HepG2 (cell line): ENCODE measurements at regions not wholly inside any gene's neighbourhood (a gene's known extent, or its start where the extent isn't known, plus 50 kb on each side); places are given as distances from the start of the nearest gene placed in this dataset.

Source experiments
- ATAC-seq: fragments of 200-7000 bp; cut with Tn5 transposase; 3 replicates; pipeline ENCODE4 v1.9.1; 2020; ENCODE audit warnings: mild to moderate bottlenecking, moderate library complexity
- BruUV-seq: library from RNA; stranded (reverse); fragments of 400-500 nt; replicated peaks from 2 replicates; lab custom pipeline; 2021; lab: Mats Ljungman, UMichigan
- CTCF ChIA-PET: fragments of 300-600 bp; formaldehyde crosslinking; extraction: SDS; loops from one replicate; lab custom pipeline; 2021; ENCODE audit warnings: low total read pairs, inconsistent platforms, low intra/inter-chr PET ratio; lab: Yijun Ruan, JAX
- POLR2A ChIA-PET: fragments of 350-600 bp; sonication (Branson Sonifier 250); formaldehyde crosslinking; loops from one replicate; lab custom pipeline; 2020; ENCODE audit warnings: antibody characterized with exemption, inconsistent platforms; lab: Yijun Ruan, JAX
- DNase-seq: peaks from one replicate; pipeline ENCODE4 v3.0.0-alpha.2; 2015; ENCODE audit warnings: low spot score
- FAIRE-seq: peaks from 3 replicates; lab custom pipeline; 2011; peaks lifted over from hg19 to GRCh38; lab: Jason Lieb, UNC
- H2AFZ ChIP-seq: one replicate; pipeline ENCODE4 v1.6.1; 2011; ENCODE audit warnings: low read length, inconsistent platforms
- H3K27ac ChIP-seq: fragments of 300-600 bp; 3 replicates; pipeline ENCODE4 v1.8.0; 2011; ENCODE audit warnings: mixed run types, mild to moderate bottlenecking, mixed read lengths, low read length, inconsistent platforms; ENCODE audit not compliant: insufficient read depth; ENCODE audit errors: extremely low read length
- H3K27me3 ChIP-seq, 2 experiments: fragments of 200-600 bp in 1 of 2; 2 replicates in 1 of 2; 3 replicates in 1 of 2; pipeline versions ENCODE4 v1.6.0 to v1.8.0; 2011; ENCODE audit warnings: low read length in 2 of 2, mild to moderate bottlenecking in 2 of 2, moderate library complexity in 2 of 2, inconsistent platforms in 1 of 2; ENCODE audit not compliant: insufficient read depth in 2 of 2, control insufficient read depth in 1 of 2
- H3K36me3 ChIP-seq, 2 experiments: fragments of 200-600 bp in 1 of 2; replicated peaks in 1 of 2; 2 replicates in 1 of 2; 3 replicates in 1 of 2; pipeline versions ENCODE4 v1.5.1 to v1.8.0; 2011; ENCODE audit warnings: low read length in 2 of 2, inconsistent platforms in 1 of 2; ENCODE audit not compliant: insufficient read depth in 2 of 2, control insufficient read depth in 1 of 2
- H3K4me1 ChIP-seq: 2 replicates; pipeline ENCODE4 v1.5.1; 2012; ENCODE audit warnings: low read length, inconsistent platforms; ENCODE audit not compliant: insufficient read depth
- H3K4me2 ChIP-seq: 2 replicates; pipeline ENCODE4 v1.6.0; 2011; ENCODE audit warnings: low read depth, low read length, inconsistent platforms
- H3K4me3 ChIP-seq, 3 experiments: fragments of 200-600 bp in 1 of 3; sonication (generic), shearing (Covaris generic) in 1 of 3; replicated peaks in 1 of 3; 2 replicates each; pipeline ENCODE4 v1.5.1; 2011 to 2016; ENCODE audit warnings: low read length in 3 of 3, inconsistent platforms in 2 of 3, low read depth in 2 of 3, mild to moderate bottlenecking in 2 of 3, control low read depth in 1 of 3, mixed read lengths in 1 of 3; ENCODE audit not compliant: insufficient read depth in 1 of 3
- H3K79me2 ChIP-seq: one replicate; pipeline ENCODE4 v1.6.1; 2011; ENCODE audit warnings: low read length, inconsistent platforms; ENCODE audit not compliant: insufficient read depth
- H3K9ac ChIP-seq: 2 replicates; pipeline ENCODE4 v1.6.0; 2011; ENCODE audit warnings: mild to moderate bottlenecking, low read depth, low read length, inconsistent platforms; ENCODE audit not compliant: insufficient read depth
- H3K9me3 ChIP-seq: 2 replicates; pipeline ENCODE4 v1.5.1; 2012; ENCODE audit warnings: mild to moderate bottlenecking, low read length
- H4K20me1 ChIP-seq: 2 replicates; pipeline ENCODE4 v1.6.0; 2011; ENCODE audit warnings: inconsistent platforms, mild to moderate bottlenecking, low read length, moderate library complexity; ENCODE audit not compliant: insufficient read depth
- ARID2 ChIP-seq: sonication (generic); formaldehyde crosslinking; IDR thresholded peaks from 2 replicates; pipeline ENCODE4 v1.8.1; 2022; ENCODE audit warnings: mild to moderate bottlenecking, missing genetic modification reagents, borderline replicate concordance
- ATF7-NPFF ChIP-seq: sonication (generic); formaldehyde crosslinking; IDR thresholded peaks from 2 replicates; pipeline ENCODE4 v1.8.1; 2023; ENCODE audit warnings: mild to moderate bottlenecking, low read depth, missing genetic modification reagents, moderate library complexity
- ELF1 ChIP-seq: sonication (generic); formaldehyde crosslinking; IDR thresholded peaks from 2 replicates; pipeline ENCODE4 v1.4.0; 2020; ENCODE audit warnings: missing genetic modification reagents
- HNRNPH1 ChIP-seq: fragments of 200-400 bp; formaldehyde crosslinking; optimal IDR thresholded peaks from 2 replicates; pipeline ENCODE3; 2017; ENCODE audit warnings: mild to moderate bottlenecking, low read depth, low read length
- KAT7 ChIP-seq: IDR thresholded peaks from 2 replicates; pipeline ENCODE4 v1.6.1; 2018; ENCODE audit warnings: borderline replicate concordance, missing compliant biosample characterization
- NFIC ChIP-seq: IDR thresholded peaks from 2 replicates; pipeline ENCODE4 v1.6.1; 2012; ENCODE audit warnings: mild to moderate bottlenecking, low read length, inconsistent platforms
- RBM39 ChIP-seq: fragments of 200-400 bp; formaldehyde crosslinking; IDR thresholded peaks from one replicate; pipeline ENCODE4 v1.6.1; 2018; ENCODE audit warnings: antibody characterized with exemption, mild to moderate bottlenecking, low read depth, low read length; ENCODE audit not compliant: poor library complexity, severe bottlenecking
- RXRB ChIP-seq: IDR thresholded peaks from 2 replicates; pipeline ENCODE4 v1.6.1; 2016; ENCODE audit warnings: borderline replicate concordance, missing genetic modification reagents, missing compliant biosample characterization
- SMAD9 ChIP-seq: sonication (generic); formaldehyde crosslinking; IDR thresholded peaks from 2 replicates; pipeline ENCODE4 v1.5.1; 2020; ENCODE audit warnings: mild to moderate bottlenecking, missing genetic modification reagents
- ZNF138 ChIP-seq: sonication (generic); formaldehyde crosslinking; IDR thresholded peaks from 2 replicates; pipeline ENCODE4 v1.5.0; 2020; ENCODE audit warnings: mild to moderate bottlenecking, low read depth, missing genetic modification reagents
- ZNF746 ChIP-seq: sonication (generic); formaldehyde crosslinking; IDR thresholded peaks from 2 replicates; pipeline ENCODE4 v1.8.0; 2022; ENCODE audit warnings: mild to moderate bottlenecking, missing genetic modification reagents
- WGBS: methylation state at CpG from one replicate; pipeline ENCODE4 v1.1.6; 2017; ENCODE audit warnings: low lambda C conversion rate; 5-methylcytosine and 5-hydroxymethylcytosine counted together
- in situ Hi-C: cut with HindIII; loops from 2 replicates; pipeline ENCODE4 v1.10.0; 2017; ENCODE audit warnings: low pct_unique_long_range_greater_than_20kb; ENCODE audit not compliant: extremely low pct_ligation_motif_present
- intact Hi-C: fragments of 100-400 bp; cut with micrococcal nuclease; formaldehyde crosslinking; loops from one replicate; pipeline ENCODE4 v1.10.0; 2022; ENCODE audit not compliant: unreplicated experiment
- TF ChIP-seq, protein P1 (sequence below): sonication (generic); formaldehyde crosslinking; IDR thresholded peaks from 2 replicates; pipeline ENCODE4 v1.4.0; 2020; ENCODE audit warnings: missing genetic modification reagents
- TF ChIP-seq, protein P2 (sequence below): sonication (generic); formaldehyde crosslinking; IDR thresholded peaks from 2 replicates; pipeline ENCODE4 v1.8.0; 2022; ENCODE audit warnings: missing genetic modification reagents, mild to moderate bottlenecking, inconsistent platforms, borderline replicate concordance
- TF ChIP-seq, protein P3 (sequence below): sonication (generic); formaldehyde crosslinking; IDR thresholded peaks from 2 replicates; pipeline ENCODE4 v1.4.0; 2020; ENCODE audit warnings: missing genetic modification reagents, borderline replicate concordance

DNA sequence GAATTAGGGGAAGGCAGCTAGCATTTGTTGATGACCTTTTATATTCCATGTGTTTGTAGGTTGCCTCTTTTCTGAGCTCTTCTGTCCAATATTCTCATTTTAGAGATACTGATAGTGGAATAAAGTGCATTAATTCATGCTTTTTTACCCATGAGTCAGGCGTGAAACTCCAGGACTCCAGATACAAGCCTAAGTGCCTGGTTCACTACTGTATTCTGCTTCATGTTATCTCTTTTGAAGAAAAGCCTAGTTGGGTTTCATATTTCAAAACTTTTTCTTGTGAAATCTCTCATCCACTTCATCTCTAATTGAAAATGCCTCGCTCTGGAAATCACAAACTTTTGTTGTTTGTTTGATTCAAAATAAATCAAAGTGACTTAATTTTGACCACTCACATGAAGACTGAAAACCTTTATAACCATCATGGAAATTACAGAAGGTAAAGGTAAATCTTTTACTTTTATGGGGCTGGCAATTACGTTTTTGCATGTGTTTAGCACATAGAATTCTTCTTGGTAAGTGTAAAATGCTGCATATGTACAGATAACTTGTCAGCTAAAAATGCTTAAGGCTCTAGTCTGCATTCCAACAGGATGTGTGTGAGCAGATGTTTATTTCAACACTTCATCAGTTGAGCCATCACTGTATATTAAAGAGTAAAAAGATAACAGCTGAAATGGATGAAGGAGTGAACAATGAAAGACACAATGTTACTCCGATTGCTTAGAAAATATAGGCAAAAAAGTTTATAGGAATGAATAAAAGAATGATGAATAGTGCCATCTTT lies 961.8 kb upstream of the CELF2 start:
- intact Hi-C loops = no loop called here
- no peaks in the 10 kb centered on the region for H3K27me3 ChIP-seq
- H3K9me3 ChIP-seq = peaks cover 95% of the 10 kb centered on the region
- ATAC-seq (no peak), FAIRE-seq (no peak), DNase-seq (no peak)
- CTCF ChIA-PET = no interaction called here
- H3K79me2 ChIP-seq = no peaks in the 10 kb centered on the region
- H4K20me1 ChIP-seq = no peaks in the 10 kb centered on the region
- WGBS = 4% methylated on average over 4 of the region's 4 CpGs
- no peaks in the 10 kb centered on the region for H3K36me3 ChIP-seq
- no peak overlapping the region for H3K4me3 ChIP-seq
- BruUV-seq = no TSS peak
- no peak overlapping the region for H2AFZ ChIP-seq
- H3K27ac ChIP-seq = no peak overlapping the region
- H3K4me2 ChIP-seq = no peak overlapping the region
- POLR2A ChIA-PET = no interaction called here
- in situ Hi-C loops = no loop called here
- no peaks in the 10 kb centered on the region for H3K4me1 ChIP-seq
- no peak overlapping the region for H3K9ac ChIP-seq
- TF ChIP-seq ZNF138 (CRISPR knock-in tag) (no peak), RBM39 (no peak), NFIC (no peak), KAT7 (CRISPR knock-in tag) (no peak), SMAD9 (no peak), ATF7-NPFF (CRISPR knock-in tag) (no peak), RXRB (no peak), ZNF746 (CRISPR knock-in tag) (no peak), ELF1 (no peak), ARID2 (CRISPR knock-in tag) (no peak), HNRNPH1 (no peak)
- TF ChIP-seq, protein P1, sequence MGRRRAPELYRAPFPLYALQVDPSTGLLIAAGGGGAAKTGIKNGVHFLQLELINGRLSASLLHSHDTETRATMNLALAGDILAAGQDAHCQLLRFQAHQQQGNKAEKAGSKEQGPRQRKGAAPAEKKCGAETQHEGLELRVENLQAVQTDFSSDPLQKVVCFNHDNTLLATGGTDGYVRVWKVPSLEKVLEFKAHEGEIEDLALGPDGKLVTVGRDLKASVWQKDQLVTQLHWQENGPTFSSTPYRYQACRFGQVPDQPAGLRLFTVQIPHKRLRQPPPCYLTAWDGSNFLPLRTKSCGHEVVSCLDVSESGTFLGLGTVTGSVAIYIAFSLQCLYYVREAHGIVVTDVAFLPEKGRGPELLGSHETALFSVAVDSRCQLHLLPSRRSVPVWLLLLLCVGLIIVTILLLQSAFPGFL (CRISPR knock-in tag) = no peak
- TF ChIP-seq, protein P2, sequence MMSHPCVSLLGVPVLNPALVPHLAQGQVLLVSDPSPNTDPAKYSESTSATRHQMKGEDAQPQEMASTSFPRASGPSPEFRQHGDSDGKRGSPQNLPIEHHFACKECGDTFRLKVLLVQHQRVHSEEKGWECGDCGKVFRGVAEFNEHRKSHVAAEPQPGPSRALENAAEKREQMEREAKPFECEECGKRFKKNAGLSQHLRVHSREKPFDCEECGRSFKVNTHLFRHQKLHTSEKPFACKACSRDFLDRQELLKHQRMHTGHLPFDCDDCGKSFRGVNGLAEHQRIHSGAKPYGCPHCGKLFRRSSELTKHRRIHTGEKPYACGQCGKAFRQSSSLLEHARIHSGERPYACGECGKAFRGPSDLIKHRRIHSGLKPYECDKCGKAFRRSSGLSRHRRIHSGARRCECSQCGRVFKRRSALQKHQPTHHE (CRISPR knock-in tag) = no peak
- TF ChIP-seq, protein P3, sequence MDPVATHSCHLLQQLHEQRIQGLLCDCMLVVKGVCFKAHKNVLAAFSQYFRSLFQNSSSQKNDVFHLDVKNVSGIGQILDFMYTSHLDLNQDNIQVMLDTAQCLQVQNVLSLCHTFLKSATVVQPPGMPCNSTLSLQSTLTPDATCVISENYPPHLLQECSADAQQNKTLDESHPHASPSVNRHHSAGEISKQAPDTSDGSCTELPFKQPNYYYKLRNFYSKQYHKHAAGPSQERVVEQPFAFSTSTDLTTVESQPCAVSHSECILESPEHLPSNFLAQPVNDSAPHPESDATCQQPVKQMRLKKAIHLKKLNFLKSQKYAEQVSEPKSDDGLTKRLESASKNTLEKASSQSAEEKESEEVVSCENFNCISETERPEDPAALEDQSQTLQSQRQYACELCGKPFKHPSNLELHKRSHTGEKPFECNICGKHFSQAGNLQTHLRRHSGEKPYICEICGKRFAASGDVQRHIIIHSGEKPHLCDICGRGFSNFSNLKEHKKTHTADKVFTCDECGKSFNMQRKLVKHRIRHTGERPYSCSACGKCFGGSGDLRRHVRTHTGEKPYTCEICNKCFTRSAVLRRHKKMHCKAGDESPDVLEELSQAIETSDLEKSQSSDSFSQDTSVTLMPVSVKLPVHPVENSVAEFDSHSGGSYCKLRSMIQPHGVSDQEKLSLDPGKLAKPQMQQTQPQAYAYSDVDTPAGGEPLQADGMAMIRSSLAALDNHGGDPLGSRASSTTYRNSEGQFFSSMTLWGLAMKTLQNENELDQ (CRISPR knock-in tag) = no peak
